IMR-90 (cell line): ENCODE measurements at regions not wholly inside any gene's neighbourhood (a gene's known extent, or its start where the extent isn't known, plus 50 kb on each side); places are given as distances from the start of the nearest gene placed in this dataset.
A peak's percentile ranks its signal among the peaks of the same experiment; 100 is the strongest.

Experiments
- ATAC-seq: fragments of 200-7000 bp; cut with Tn5 transposase; 2 replicates; pipeline ENCODE4 v1.9.1; 2020; ENCODE audit warnings: low read depth, mild to moderate bottlenecking, moderate library complexity
- BruUV-seq: library from RNA; stranded (reverse); fragments of 400-500 nt; replicated peaks from 2 replicates; lab custom pipeline; 2021; lab: Mats Ljungman, UMichigan
- CTCF ChIA-PET: fragments of 300-600 bp; formaldehyde crosslinking; extraction: SDS; loops from one replicate; lab custom pipeline; 2021; ENCODE audit warnings: antibody characterized with exemption; lab: Yijun Ruan, JAX
- POLR2A ChIA-PET: fragments of 300-600 bp; sonication (Branson Sonifier 250); formaldehyde crosslinking; loops from one replicate; lab custom pipeline; 2022; ENCODE audit warnings: antibody characterized with exemption; ENCODE audit not compliant: unreplicated experiment; lab: Charles Lee
- DNase-seq: peaks from one replicate; pipeline ENCODE4 v3.0.0; 2013
- H2AFZ ChIP-seq: replicated peaks from 2 replicates; pipeline ENCODE3; 2013; ENCODE audit warnings: low read length, mild to moderate bottlenecking; ENCODE audit not compliant: poor library complexity
- H2AK5ac ChIP-seq: 2 replicates; pipeline ENCODE4 v1.6.1; 2013; ENCODE audit warnings: low read depth, low read length, inconsistent platforms
- H2AK9ac ChIP-seq: replicated peaks from 2 replicates; pipeline ENCODE3; 2013; ENCODE audit warnings: mild to moderate bottlenecking, low read depth, low read length, moderate library complexity; ENCODE audit not compliant: poor library complexity
- H2BK120ac ChIP-seq: 2 replicates; pipeline ENCODE4 v1.6.1; 2013; ENCODE audit warnings: low read depth, low read length, inconsistent platforms
- H2BK15ac ChIP-seq: 3 replicates; pipeline ENCODE4 v1.6.1; 2013; ENCODE audit warnings: low read depth, low read length, inconsistent platforms
- H2BK20ac ChIP-seq: 2 replicates; pipeline ENCODE4 v1.6.1; 2013; ENCODE audit warnings: low read depth, mild to moderate bottlenecking, inconsistent platforms, low read length, moderate library complexity
- H2BK5ac ChIP-seq: 2 replicates; pipeline ENCODE4 v1.6.1; 2013; ENCODE audit warnings: mild to moderate bottlenecking, low read depth, low read length, inconsistent platforms; ENCODE audit not compliant: poor library complexity, severe bottlenecking
- H3K14ac ChIP-seq: replicated peaks from 2 replicates; pipeline ENCODE4 v1.6.1; 2013; ENCODE audit warnings: low read depth, low read length, inconsistent platforms
- H3K18ac ChIP-seq: 2 replicates; pipeline ENCODE4 v1.6.1; 2013; ENCODE audit warnings: low read depth, low read length, control low read depth
- H3K23ac ChIP-seq: 2 replicates; pipeline ENCODE4 v1.6.1; 2013; ENCODE audit warnings: low read depth, low read length, inconsistent platforms
- H3K27ac ChIP-seq: 2 replicates; pipeline ENCODE4 v1.5.1; 2013; ENCODE audit warnings: mild to moderate bottlenecking, control low read depth, low read length; ENCODE audit not compliant: insufficient read depth
- H3K27me3 ChIP-seq: 2 replicates; pipeline ENCODE4 v1.6.1; 2013; ENCODE audit warnings: low read length; ENCODE audit not compliant: control insufficient read depth, insufficient read depth
- H3K36me3 ChIP-seq: 2 replicates; pipeline ENCODE4 v1.6.1; 2013; ENCODE audit warnings: low read length, mixed read lengths; ENCODE audit not compliant: control insufficient read depth, insufficient read depth
- H3K4ac ChIP-seq: 2 replicates; pipeline ENCODE4 v1.6.1; 2013; ENCODE audit warnings: low read depth, low read length, inconsistent platforms
- H3K4me1 ChIP-seq: 2 replicates; pipeline ENCODE4 v1.6.1; 2013; ENCODE audit warnings: low read length, mixed read lengths; ENCODE audit not compliant: control insufficient read depth, insufficient read depth
- H3K4me2 ChIP-seq: 2 replicates; pipeline ENCODE4 v1.6.1; 2013; ENCODE audit warnings: low read depth, mild to moderate bottlenecking, control low read depth, low read length, moderate library complexity
- H3K4me3 ChIP-seq: 2 replicates; pipeline ENCODE4 v1.5.1; 2013; ENCODE audit warnings: low read depth, mild to moderate bottlenecking, control low read depth, low read length, moderate library complexity; ENCODE audit not compliant: insufficient read depth
- H3K56ac ChIP-seq: 2 replicates; pipeline ENCODE4 v1.6.1; 2013; ENCODE audit warnings: low read length, inconsistent platforms; ENCODE audit not compliant: insufficient read depth; ENCODE audit errors: extremely low read depth
- H3K79me1 ChIP-seq, 2 experiments: 2 replicates each; pipeline ENCODE4 v1.6.1; 2013; ENCODE audit warnings: low read length in 2 of 2, inconsistent platforms in 1 of 2, low read depth in 1 of 2
- H3K9ac ChIP-seq: 2 replicates; pipeline ENCODE4 v1.6.1; 2013; ENCODE audit warnings: low read depth, low read length, control low read depth
- H3K9me1 ChIP-seq: 2 replicates; pipeline ENCODE4 v1.6.1; 2013; ENCODE audit warnings: low read length, inconsistent platforms; ENCODE audit not compliant: insufficient read depth
- H3K9me3 ChIP-seq: 2 replicates; pipeline ENCODE4 v1.6.1; 2013; ENCODE audit warnings: low read length; ENCODE audit not compliant: control insufficient read depth, insufficient read depth
- H4K20me1 ChIP-seq: 2 replicates; pipeline ENCODE4 v1.6.1; 2013; ENCODE audit warnings: low read length, inconsistent platforms; ENCODE audit not compliant: insufficient read depth
- H4K5ac ChIP-seq: 2 replicates; pipeline ENCODE4 v1.6.1; 2013; ENCODE audit warnings: mild to moderate bottlenecking, low read depth, low read length, control low read depth
- H4K8ac ChIP-seq, 2 experiments: 2 replicates each; pipeline ENCODE4 v1.6.1; 2013; ENCODE audit warnings: low read depth in 2 of 2, low read length in 2 of 2, control low read depth in 1 of 2, inconsistent platforms in 1 of 2
- H4K91ac ChIP-seq: 2 replicates; pipeline ENCODE4 v1.6.1; 2013; ENCODE audit warnings: low read depth, low read length, inconsistent platforms; ENCODE audit not compliant: insufficient read depth
- CEBPB ChIP-seq: IDR thresholded peaks from 2 replicates; pipeline ENCODE4 v1.6.1; 2012; ENCODE audit warnings: low read depth, low read length, improper control_type of control experiment
- FOS ChIP-seq: fragments of 150-350 bp; IDR thresholded peaks from 2 replicates; pipeline ENCODE4 v1.6.1; 2016; ENCODE audit warnings: low read depth, low read length
- MAZ ChIP-seq: IDR thresholded peaks from 2 replicates; pipeline ENCODE4 v1.6.1; 2012; ENCODE audit warnings: low read depth, mild to moderate bottlenecking, low read length, improper control_type of control experiment, moderate library complexity, borderline replicate concordance
- MXI1 ChIP-seq: IDR thresholded peaks from 2 replicates; pipeline ENCODE4 v1.6.1; 2012; ENCODE audit warnings: low read depth, mild to moderate bottlenecking, low read length, moderate library complexity, borderline replicate concordance
- RFX5 ChIP-seq: IDR thresholded peaks from 2 replicates; pipeline ENCODE4 v1.8.0; 2012; ENCODE audit warnings: low read depth, mild to moderate bottlenecking, low read length, moderate library complexity
- SMC3 ChIP-seq: fragments of 150-350 bp; IDR thresholded peaks from 2 replicates; pipeline ENCODE4 v1.6.1; 2016; ENCODE audit warnings: low read depth, mild to moderate bottlenecking, antibody characterized with exemption, low read length, moderate library complexity
- USF2 ChIP-seq: fragments of 150-350 bp; IDR thresholded peaks from 2 replicates; pipeline ENCODE4 v1.6.1; 2017; ENCODE audit warnings: mild to moderate bottlenecking, antibody characterized with exemption, low read length, low read depth
- WGBS, 2 experiments: methylation state at CpG; one replicate each; pipeline versions ENCODE4 v1.1.5 to v1.1.7; 2013; ENCODE audit warnings: missing lambda C conversion rate in 2 of 2; ENCODE audit not compliant: insufficient read length in 1 of 2; ENCODE audit errors: extremely low coverage in 2 of 2; 5-methylcytosine and 5-hydroxymethylcytosine counted together
- dilution Hi-C: fragments of 300-500 bp; cut with HindIII; formaldehyde crosslinking; loops from one replicate; pipeline ENCODE4 v1.14.3; 2018; ENCODE audit warnings: low sequenced_read_pairs; ENCODE audit not compliant: unreplicated experiment
- in situ Hi-C: fragments of 300-500 bp; cut with MboI; formaldehyde crosslinking; loops from 3 replicates; pipeline ENCODE4 v1.14.3; 2019; ENCODE audit warnings: low sequenced_read_pairs, inconsistent platforms, mixed read lengths
- intact Hi-C: fragments of 100-400 bp; cut with micrococcal nuclease; formaldehyde crosslinking; loops from 2 replicates; pipeline ENCODE4 v1.10.0; 2022

GRCh38 chr5:74963407-74963806, 89.0 kb downstream of the GCNT4 start:
- Histone ChIP-seq H4K20me1 (no peaks in the 10 kb centered on the region), H2BK5ac (no peak overlapping the region), H3K9me1 (no peaks in the 10 kb centered on the region), H4K91ac (no peak overlapping the region), H4K8ac (no peak overlapping the region), H2BK20ac (no peak overlapping the region), H3K36me3 (no peaks in the 10 kb centered on the region), H2AK9ac (no peak overlapping the region), H3K18ac (no peak overlapping the region), H2AFZ (no peak overlapping the region), H3K14ac (no peak overlapping the region), H3K9me3 (no peaks in the 10 kb centered on the region), H3K9ac (no peak overlapping the region), H3K4ac (no peak overlapping the region), H2BK120ac (no peak overlapping the region), H3K27me3 (no peaks in the 10 kb centered on the region), H3K4me1 (no peaks in the 10 kb centered on the region), H3K23ac (no peak overlapping the region), H3K56ac (no peak overlapping the region), H3K79me1 (no peaks in the 10 kb centered on the region), H2AK5ac (no peak overlapping the region), H3K4me2 (no peak overlapping the region), H4K5ac (no peak overlapping the region), H2BK15ac (no peak overlapping the region), H3K27ac (no peak overlapping the region), H3K4me3 (no peak overlapping the region)
- intact Hi-C loops = no loop called here
- dilution Hi-C loops = no loop called here
- ChIA-PET POLR2A (no interaction called here), CTCF (no interaction called here)
- peak; percentile 29; the same call in 1 of the 2 replicates for ATAC-seq
- peak; percentile 23 for DNase-seq
- in situ Hi-C loops = no loop called here
- BruUV-seq = no TSS peak
- no CpG with 5 or more reads among the region's 3 CpGs for WGBS, 2 experiments
- TF ChIP-seq CEBPB = no peak
- no peak for TF ChIP-seq MXI1
- TF ChIP-seq MAZ = no peak
- TF ChIP-seq SMC3 = no peak
- no peak for TF ChIP-seq RFX5
- no peak for TF ChIP-seq USF2
- no peak for TF ChIP-seq FOS
